MM.1S (cell line): ENCODE measurements at regions not wholly inside any gene's neighbourhood (a gene's known extent, or its start where the extent isn't known, plus 50 kb on each side); places are given as distances from the start of the nearest gene placed in this dataset.

ENCODE experiments used
- DNase-seq: peaks from one replicate; pipeline ENCODE4 v3.0.0-alpha.2; 2015
- H2AFZ ChIP-seq: fragments of 300-600 bp; sonication (generic); 2 replicates; pipeline ENCODE4 v1.6.0; 2016; ENCODE audit warnings: antibody characterized with exemption, low read length
- H3F3A ChIP-seq: fragments of 300-600 bp; sonication (generic); 2 replicates; pipeline ENCODE4 v1.6.1; 2016; ENCODE audit warnings: mild to moderate bottlenecking, antibody characterized with exemption, low read length, moderate library complexity, mixed read lengths; ENCODE audit not compliant: insufficient read depth
- H3K27ac ChIP-seq: fragments of 300-600 bp; sonication (generic); 2 replicates; pipeline ENCODE4 v1.5.1; 2016; ENCODE audit warnings: mild to moderate bottlenecking, low read length
- H3K27me3 ChIP-seq: fragments of 300-600 bp; sonication (generic); replicated peaks from 2 replicates; pipeline ENCODE4 v1.6.0; 2016; ENCODE audit warnings: low read length; ENCODE audit not compliant: insufficient read depth
- H3K36me3 ChIP-seq: fragments of 300-600 bp; sonication (generic); replicated peaks from 2 replicates; pipeline ENCODE4 v1.6.1; 2016; ENCODE audit warnings: mild to moderate bottlenecking, low read length, mixed read lengths; ENCODE audit not compliant: insufficient read depth
- H3K4me1 ChIP-seq: fragments of 300-600 bp; sonication (generic); 2 replicates; pipeline ENCODE4 v1.6.1; 2016; ENCODE audit warnings: low read length, mixed read lengths
- H3K4me2 ChIP-seq: fragments of 300-600 bp; sonication (generic); 2 replicates; pipeline ENCODE4 v1.6.0; 2016; ENCODE audit warnings: low read depth, low read length
- H3K4me3 ChIP-seq: fragments of 300-600 bp; sonication (generic); 2 replicates; pipeline ENCODE4 v1.5.1; 2016; ENCODE audit warnings: low read length, mixed read lengths
- H3K79me2 ChIP-seq: fragments of 300-600 bp; sonication (generic); 2 replicates; pipeline ENCODE4 v1.6.1; 2016; ENCODE audit warnings: mixed run types, low read length, mixed read lengths
- H3K9ac ChIP-seq: fragments of 300-600 bp; sonication (generic); 2 replicates; pipeline ENCODE4 v1.6.1; 2016; ENCODE audit warnings: low read length, mixed read lengths
- H3K9me2 ChIP-seq: fragments of 300-600 bp; sonication (generic); replicated peaks from 2 replicates; pipeline ENCODE4 v1.6.1; 2016; ENCODE audit warnings: mild to moderate bottlenecking, low read length, mixed read lengths; ENCODE audit not compliant: insufficient read depth
- H3K9me3 ChIP-seq: fragments of 300-600 bp; sonication (generic); replicated peaks from 2 replicates; pipeline ENCODE4 v1.6.1; 2016; ENCODE audit warnings: mild to moderate bottlenecking, low read length, mixed read lengths; ENCODE audit not compliant: insufficient read depth
- H4K20me1 ChIP-seq: fragments of 300-600 bp; sonication (generic); 2 replicates; pipeline ENCODE4 v1.6.1; 2016; ENCODE audit warnings: mild to moderate bottlenecking, low read length, moderate library complexity, mixed read lengths; ENCODE audit not compliant: insufficient read depth
- CTCF ChIP-seq: fragments of 300-600 bp; sonication (generic); IDR thresholded peaks from 2 replicates; pipeline ENCODE4 v1.5.1; 2016; ENCODE audit warnings: antibody characterized with exemption, low read length, mixed read lengths
- EZH2 ChIP-seq: fragments of 300-600 bp; sonication (generic); optimal IDR thresholded peaks from 2 replicates; pipeline ENCODE3; 2017; ENCODE audit warnings: low read depth, mild to moderate bottlenecking, antibody characterized with exemption, low read length, mixed read lengths
- EZH2phosphoT487 ChIP-seq: fragments of 300-600 bp; sonication (generic); IDR thresholded peaks from 2 replicates; pipeline ENCODE4 v1.6.1; 2018; ENCODE audit warnings: antibody characterized with exemption, low read length

- H3K27ac ChIP-seq: no peak overlapping the region
- TF ChIP-seq EZH2phosphoT487 (no peak), EZH2 (no peak), CTCF (no peak)
- no peaks in the 10 kb centered on the region for H3K9me3 ChIP-seq
Observed at GRCh38 chr21:27680181-27680580, 713.3 kb upstream of the ADAMTS5 start.

GRCh38 chr21:27678511-27678910, 711.6 kb upstream of the ADAMTS5 start:
- H3K4me3 ChIP-seq: no peak overlapping the region
- no peaks in the 10 kb centered on the region for H4K20me1 ChIP-seq
- no peaks in the 10 kb centered on the region for H3F3A ChIP-seq
- H3K4me2 ChIP-seq: no peak overlapping the region
- no peak overlapping the region for H2AFZ ChIP-seq
- no peak for TF ChIP-seq EZH2phosphoT487
- no peak for TF ChIP-seq EZH2
- no peak for TF ChIP-seq CTCF
- no peak overlapping the region for H3K27ac ChIP-seq
- no peaks in the 10 kb centered on the region for H3K27me3 ChIP-seq
- H3K4me1 ChIP-seq: no peaks in the 10 kb centered on the region
- no peaks in the 10 kb centered on the region for H3K9me2 ChIP-seq
- DNase-seq: no peak
- H3K79me2 ChIP-seq: no peaks in the 10 kb centered on the region
- H3K9me3 ChIP-seq: no peaks in the 10 kb centered on the region
- H3K9ac ChIP-seq: no peak overlapping the region
- H3K36me3 ChIP-seq: no peaks in the 10 kb centered on the region

More at GRCh38 chr21:27680181-27680580, 713.3 kb upstream of the ADAMTS5 start:
- Histone ChIP-seq H3K4me3 (no peak overlapping the region), H3F3A (no peaks in the 10 kb centered on the region), H3K27me3 (no peaks in the 10 kb centered on the region), H3K79me2 (no peaks in the 10 kb centered on the region), H2AFZ (no peak overlapping the region), H3K9me2 (no peaks in the 10 kb centered on the region), H3K4me1 (no peaks in the 10 kb centered on the region), H3K36me3 (no peaks in the 10 kb centered on the region), H4K20me1 (no peaks in the 10 kb centered on the region), H3K4me2 (no peak overlapping the region), H3K9ac (no peak overlapping the region)
- no peak for DNase-seq

DNA sequence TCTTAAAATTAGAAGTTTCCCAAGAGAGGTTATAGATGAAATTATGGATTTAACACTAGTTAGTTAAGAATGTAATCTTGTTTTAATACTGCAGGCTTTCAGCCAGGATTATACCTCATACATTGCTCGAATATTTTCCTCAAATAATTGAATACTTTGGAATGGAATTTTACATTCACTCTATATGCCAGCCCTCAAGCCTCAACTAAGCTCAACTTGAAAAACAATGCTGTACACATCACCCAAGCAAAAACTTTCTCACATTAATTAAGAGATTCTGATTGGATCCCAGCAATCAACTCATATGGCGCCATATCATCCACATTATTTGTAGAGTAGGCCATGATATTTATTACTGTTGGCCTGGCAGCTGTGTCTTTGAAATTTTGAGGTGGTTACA, 710.7 kb upstream of the ADAMTS5 start:
- no peak overlapping the region for H3K4me3 ChIP-seq

More for the DNA sequence above, 710.7 kb upstream of the ADAMTS5 start:
- Histone ChIP-seq H3K79me2 (no peaks in the 10 kb centered on the region), H3K9me3 (no peaks in the 10 kb centered on the region), H2AFZ (no peak overlapping the region), H3F3A (no peaks in the 10 kb centered on the region), H3K36me3 (no peaks in the 10 kb centered on the region), H3K9me2 (no peaks in the 10 kb centered on the region), H3K4me2 (no peak overlapping the region), H3K4me1 (no peaks in the 10 kb centered on the region), H4K20me1 (no peaks in the 10 kb centered on the region), H3K27me3 (no peaks in the 10 kb centered on the region), H3K9ac (no peak overlapping the region), H3K27ac (no peak overlapping the region)
- no peak for DNase-seq
- TF ChIP-seq EZH2phosphoT487 (no peak), EZH2 (no peak), CTCF (no peak)
